Activated naive CD8-positive, alpha-beta T cell treated with anti-CD3 and anti-CD28 coated beads, Interleukin-2, amount 50 U/mL, for 24 hours (primary cell): ENCODE measurements at regions not wholly inside any gene's neighbourhood (a gene's known extent, or its start where the extent isn't known, plus 50 kb on each side); places are given as distances from the start of the nearest gene placed in this dataset.

Source experiments
- ATAC-seq: fragments of 150-1000 bp; cut with Tn5 transposase; one replicate; pipeline ENCODE4 v1.10.0; 2021
- DNase-seq: peaks from one replicate; pipeline ENCODE4 v3.0.0; 2021
- H3K27ac Mint-ChIP-seq: one replicate; pipeline ENCODE4 v1.8.0; 2021; ENCODE audit warnings: mild to moderate bottlenecking, mixed read lengths
- H3K27me3 Mint-ChIP-seq: one replicate; pipeline ENCODE4 v1.8.0; 2021; ENCODE audit warnings: mixed read lengths
- H3K36me3 Mint-ChIP-seq: one replicate; pipeline ENCODE4 v1.8.0; 2021; ENCODE audit warnings: low read depth, mixed read lengths
- H3K4me1 Mint-ChIP-seq: one replicate; pipeline ENCODE4 v1.8.0; 2021; ENCODE audit warnings: mixed read lengths
- H3K4me3 Mint-ChIP-seq: one replicate; pipeline ENCODE4 v1.8.0; 2021; ENCODE audit warnings: mild to moderate bottlenecking, moderate library complexity, mixed read lengths
- H3K9me3 Mint-ChIP-seq: one replicate; pipeline ENCODE4 v1.8.0; 2021; ENCODE audit warnings: mixed read lengths

GRCh38 chr10:4006858-4007257 lies 221.8 kb upstream of the KLF6 start:
- ATAC-seq (no peak), DNase-seq (no peak)
- Mint-ChIP-seq H3K9me3 (no peaks in the 10 kb centered on the region), H3K27me3 (no peaks in the 10 kb centered on the region), H3K4me1 (peaks cover 12% of the 10 kb centered on the region), H3K4me3 (no peak overlapping the region), H3K27ac (no peak overlapping the region), H3K36me3 (no peaks in the 10 kb centered on the region)

DNA sequence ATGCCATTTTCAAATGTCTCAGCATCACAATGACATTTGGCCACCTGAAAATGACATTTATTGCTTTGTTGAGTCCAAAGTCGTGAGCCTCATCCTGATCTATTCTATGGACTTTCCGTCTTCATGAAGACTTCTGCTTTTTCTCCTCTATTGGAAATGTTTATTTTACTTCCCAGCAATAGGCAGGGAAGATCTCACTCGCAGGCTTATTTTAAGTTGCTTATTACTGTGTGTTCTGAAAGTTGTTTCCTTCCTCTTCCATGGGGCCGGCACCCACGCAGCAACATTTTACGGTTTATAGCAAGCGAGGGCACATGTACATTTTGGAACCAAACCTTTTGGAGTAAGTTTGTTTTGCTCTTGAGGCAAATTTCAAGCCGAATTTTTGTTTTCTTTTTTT lies 221.0 kb upstream of the KLF6 start:
- Mint-ChIP-seq H3K27me3 (no peaks in the 10 kb centered on the region), H3K9me3 (peaks cover 4% of the 10 kb centered on the region), H3K36me3 (no peaks in the 10 kb centered on the region), H3K4me1 (peaks cover 12% of the 10 kb centered on the region), H3K27ac (no peak overlapping the region), H3K4me3 (no peak overlapping the region)
- ATAC-seq: no peak
- DNase-seq: no peak

DNA sequence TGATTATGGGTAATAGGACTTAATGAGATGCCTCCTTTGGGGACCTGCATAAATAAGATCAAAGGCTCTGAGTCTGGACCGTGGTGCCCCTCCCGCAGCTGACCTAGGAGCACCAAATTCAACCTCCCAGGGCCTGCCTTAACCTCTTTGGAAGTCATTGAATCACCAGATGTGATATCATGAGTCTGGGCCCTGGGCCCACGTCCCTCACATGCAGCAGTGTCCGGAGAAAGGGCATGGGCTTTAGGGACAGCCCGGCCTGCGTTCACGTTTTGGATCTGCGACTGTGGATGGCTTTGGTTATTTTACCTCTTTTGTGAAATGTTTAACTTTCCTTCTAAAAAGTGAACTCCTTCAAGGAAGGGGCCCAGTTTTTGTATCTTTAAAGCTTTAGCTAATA lies 220.0 kb upstream of the KLF6 start:
- DNase-seq (no peak), ATAC-seq (no peak)
- Mint-ChIP-seq H3K27me3 (no peaks in the 10 kb centered on the region), H3K36me3 (no peaks in the 10 kb centered on the region), H3K4me3 (no peak overlapping the region), H3K27ac (no peak overlapping the region), H3K4me1 (peaks cover 12% of the 10 kb centered on the region), H3K9me3 (peaks cover 14% of the 10 kb centered on the region)

GRCh38 chr10:4004144-4004543 lies 219.1 kb upstream of the KLF6 start:
- Mint-ChIP-seq H3K9me3 (peaks cover 15% of the 10 kb centered on the region), H3K4me3 (no peak overlapping the region), H3K36me3 (no peaks in the 10 kb centered on the region), H3K4me1 (peaks cover 12% of the 10 kb centered on the region), H3K27ac (no peak overlapping the region), H3K27me3 (no peaks in the 10 kb centered on the region)
- no peak for ATAC-seq
- DNase-seq: no peak

DNA sequence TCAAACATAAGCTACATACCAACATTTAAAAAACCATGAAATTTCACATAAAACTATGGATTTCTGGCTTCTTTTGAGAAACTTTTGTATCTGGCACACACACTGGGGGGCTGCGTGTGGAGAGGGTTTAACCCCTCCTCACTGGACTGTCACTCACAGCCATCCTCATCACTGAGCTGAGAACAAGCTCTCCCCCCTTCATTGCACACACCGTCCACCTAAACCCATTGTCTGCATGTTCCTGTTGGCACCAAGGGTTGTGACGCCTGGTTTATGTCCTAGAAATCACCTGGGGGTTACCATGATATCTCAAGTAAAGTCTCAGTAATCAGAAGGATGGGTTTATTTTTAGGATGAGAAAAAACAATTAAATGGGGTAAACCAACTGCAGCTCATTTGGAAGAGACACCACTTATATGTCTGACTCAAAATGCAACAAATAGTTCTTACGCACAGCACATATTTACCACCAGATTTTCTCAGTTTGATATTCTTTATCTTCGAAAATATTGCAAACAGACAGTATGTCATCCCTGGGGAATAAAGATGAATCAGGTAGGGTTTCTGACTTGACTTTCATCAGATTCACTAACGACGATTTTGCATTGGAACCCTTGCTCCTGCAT lies 218.5 kb upstream of the KLF6 start:
- DNase-seq (no peak), ATAC-seq (no peak)
- Mint-ChIP-seq H3K27ac (no peak overlapping the region), H3K27me3 (no peaks in the 10 kb centered on the region), H3K4me1 (peaks cover 12% of the 10 kb centered on the region), H3K9me3 (peaks cover 15% of the 10 kb centered on the region), H3K4me3 (no peak overlapping the region), H3K36me3 (no peaks in the 10 kb centered on the region)

GRCh38 chr10:4001811-4002210 lies 216.8 kb upstream of the KLF6 start:
- Mint-ChIP-seq H3K4me1 (peaks cover 13% of the 10 kb centered on the region), H3K4me3 (no peak overlapping the region), H3K36me3 (no peaks in the 10 kb centered on the region), H3K27ac (no peak overlapping the region), H3K9me3 (peaks cover 15% of the 10 kb centered on the region), H3K27me3 (no peaks in the 10 kb centered on the region)
- ATAC-seq (no peak), DNase-seq (no peak)

DNA sequence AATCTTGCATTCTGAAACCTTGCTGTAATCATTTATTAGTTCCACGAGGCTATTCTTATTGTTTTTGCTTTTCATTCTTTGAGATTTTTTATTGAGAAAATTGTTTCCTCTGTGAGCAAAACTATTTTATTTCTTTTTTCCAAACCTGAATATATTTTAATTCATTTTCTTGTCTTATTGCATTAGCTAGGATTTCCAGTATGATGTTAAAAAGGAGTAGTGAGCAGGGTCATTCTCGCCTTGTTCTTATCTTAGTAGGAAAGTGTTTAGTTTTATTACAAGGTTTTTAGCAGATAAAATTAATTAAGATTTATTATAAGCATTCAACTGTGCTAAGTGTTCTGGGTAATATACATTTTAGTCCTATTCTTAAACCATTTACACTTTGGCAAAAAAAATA lies 214.6 kb upstream of the KLF6 start:
- Mint-ChIP-seq H3K27ac (no peak overlapping the region), H3K27me3 (no peaks in the 10 kb centered on the region), H3K4me3 (no peak overlapping the region), H3K36me3 (no peaks in the 10 kb centered on the region), H3K9me3 (peaks cover 15% of the 10 kb centered on the region), H3K4me1 (peaks cover 6% of the 10 kb centered on the region)
- ATAC-seq: no peak
- no peak for DNase-seq

DNA sequence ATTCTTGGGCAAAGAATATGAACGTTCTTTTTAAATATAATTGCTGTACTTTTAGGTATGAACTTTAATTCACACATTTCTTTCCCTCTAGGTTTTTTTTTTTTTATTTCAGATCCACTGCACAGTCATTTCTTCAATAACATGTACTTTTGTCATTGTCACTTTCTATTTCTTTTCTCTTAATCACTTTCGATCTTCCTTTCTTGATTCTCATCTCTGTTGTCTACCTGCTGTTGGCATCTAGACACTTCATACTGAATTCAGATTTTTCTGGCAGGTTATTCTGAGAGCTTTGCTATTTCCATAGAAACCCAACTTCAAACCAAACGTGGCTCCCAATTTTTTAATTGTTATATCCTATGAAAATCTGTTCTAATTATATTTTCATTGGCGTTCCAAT lies 211.7 kb upstream of the KLF6 start:
- DNase-seq (no peak), ATAC-seq (no peak)
- Mint-ChIP-seq H3K4me1 (peaks cover 4% of the 10 kb centered on the region), H3K27ac (no peak overlapping the region), H3K9me3 (peaks cover 15% of the 10 kb centered on the region), H3K4me3 (no peak overlapping the region), H3K27me3 (no peaks in the 10 kb centered on the region), H3K36me3 (no peaks in the 10 kb centered on the region)

GRCh38 chr10:3995302-3996210 lies 210.5 kb upstream of the KLF6 start:
- Mint-ChIP-seq H3K27me3 (no peaks in the 10 kb centered on the region), H3K4me3 (no peak overlapping the region), H3K36me3 (no peaks in the 10 kb centered on the region), H3K27ac (no peak overlapping the region), H3K4me1 (peaks cover 4% of the 10 kb centered on the region), H3K9me3 (peaks cover 7% of the 10 kb centered on the region)
- ATAC-seq (no peak), DNase-seq (no peak)

DNA sequence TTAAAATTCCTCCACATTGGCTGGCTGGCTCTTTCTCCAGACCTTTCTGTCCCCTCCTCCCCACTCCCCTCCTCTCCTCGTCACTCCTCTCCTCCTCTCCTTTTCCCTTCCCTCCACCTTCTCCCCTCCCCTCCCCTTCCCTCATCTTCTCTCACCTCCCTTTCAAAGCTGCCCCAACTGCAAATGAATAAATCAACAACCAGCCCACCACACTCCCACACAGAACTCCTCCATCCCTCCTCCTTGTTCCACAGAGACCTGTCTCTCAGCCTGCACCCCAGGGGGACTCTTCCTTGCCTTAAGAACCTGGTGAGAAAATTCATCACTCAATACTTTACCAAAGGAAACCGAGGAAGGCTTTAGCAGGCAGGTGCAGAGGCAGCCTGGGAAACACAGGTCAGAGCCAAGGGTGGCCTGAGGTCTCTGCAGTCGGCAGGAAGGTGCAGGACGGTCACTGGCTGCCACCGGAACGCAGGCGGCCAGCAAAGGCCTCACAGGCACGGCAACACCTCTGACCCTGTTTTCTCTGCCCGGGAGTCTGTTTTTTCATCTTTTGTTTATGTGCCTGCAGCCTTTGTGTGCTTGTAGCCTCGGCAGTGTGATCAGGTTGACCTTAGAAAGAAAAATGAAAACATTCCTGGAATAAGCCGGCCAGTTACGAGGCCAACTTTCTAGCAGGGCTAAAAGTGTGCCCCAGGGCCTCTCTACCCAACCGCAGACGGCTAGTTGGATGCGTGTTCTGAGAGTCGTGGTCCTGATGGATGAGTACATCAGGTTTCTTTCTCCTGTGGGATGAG lies 207.6 kb upstream of the KLF6 start:
- H3K36me3 Mint-ChIP-seq: no peaks in the 10 kb centered on the region
- H3K4me3 Mint-ChIP-seq: no peak overlapping the region
- peaks cover 7% of the 10 kb centered on the region for H3K4me1 Mint-ChIP-seq
- H3K9me3 Mint-ChIP-seq: no peaks in the 10 kb centered on the region
- H3K27me3 Mint-ChIP-seq: no peaks in the 10 kb centered on the region
- DNase-seq: no peak
- H3K27ac Mint-ChIP-seq: no peak overlapping the region
- no peak for ATAC-seq

DNA sequence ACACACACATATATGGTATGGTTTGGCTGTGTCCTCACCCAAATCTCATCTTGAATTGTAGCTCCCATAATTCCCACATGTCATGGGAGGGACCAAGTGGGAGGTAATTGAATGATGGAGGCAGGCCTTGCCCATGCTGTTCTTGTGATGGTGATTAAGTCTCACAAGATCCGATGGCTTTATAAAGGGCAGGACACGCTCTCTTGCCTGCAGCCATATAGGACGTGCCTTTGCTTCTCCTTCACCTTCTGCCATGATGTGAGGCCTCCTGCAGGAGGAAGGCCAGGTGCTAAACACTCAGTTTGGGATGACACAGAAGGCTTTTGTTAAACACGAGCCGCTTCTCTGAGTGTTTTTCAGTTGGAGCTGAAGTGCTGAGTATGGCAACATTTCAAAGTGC lies 205.3 kb upstream of the KLF6 start:
- DNase-seq (no peak), ATAC-seq (no peak)
- Mint-ChIP-seq H3K36me3 (no peaks in the 10 kb centered on the region), H3K27ac (no peak overlapping the region), H3K9me3 (no peaks in the 10 kb centered on the region), H3K4me1 (peaks cover 2% of the 10 kb centered on the region), H3K4me3 (no peak overlapping the region), H3K27me3 (no peaks in the 10 kb centered on the region)

GRCh38 chr10:3987143-3987974 lies 202.3 kb upstream of the KLF6 start:
- Mint-ChIP-seq H3K36me3 (peaks cover 3% of the 10 kb centered on the region), H3K27me3 (no peaks in the 10 kb centered on the region), H3K27ac (no peak overlapping the region), H3K4me3 (no peak overlapping the region), H3K9me3 (no peaks in the 10 kb centered on the region), H3K4me1 (peaks cover 2% of the 10 kb centered on the region)
- ATAC-seq (no peak), DNase-seq (no peak)

GRCh38 chr10:3986493-3987142 lies 201.6 kb upstream of the KLF6 start:
- no peak for DNase-seq
- Mint-ChIP-seq H3K27ac (no peak overlapping the region), H3K27me3 (no peaks in the 10 kb centered on the region), H3K36me3 (peaks cover 3% of the 10 kb centered on the region), H3K4me1 (peaks cover 7% of the 10 kb centered on the region), H3K9me3 (no peaks in the 10 kb centered on the region), H3K4me3 (no peak overlapping the region)
- no peak for ATAC-seq
